Spleen (tissue), 7 donors: ENCODE measurements at regions not wholly inside any gene's neighbourhood (a gene's known extent, or its start where the extent isn't known, plus 50 kb on each side); places are given as distances from the start of the nearest gene placed in this dataset.
"Not testable (repeated sequence)": the region's sequence is repeated elsewhere in the genome, so short reads cannot be mapped to it uniquely, and the experiment has no call there.

Experiments used
- CTCF ChIP-seq, 11 experiments: fragments of 200-600 bp in 7 of 11; fragments of 450-650 bp in 4 of 11; sonication (generic) in 4 of 11; IDR thresholded peaks in 8 of 11; conservative IDR thresholded peaks in 3 of 11; 1 replicate in 7 of 11; 2 replicates in 4 of 11; pipeline versions ENCODE4 v1.4.0 to v1.8.0; 2016 to 2021; ENCODE audit warnings: antibody characterized with exemption in 11 of 11, inconsistent platforms in 4 of 11, mild to moderate bottlenecking in 1 of 11
- POLR2AphosphoS5 ChIP-seq, 3 donors: sonication (generic); formaldehyde crosslinking; IDR thresholded peaks; one replicate each; pipeline ENCODE4 v1.5.1; 2017; ENCODE audit warnings: antibody characterized with exemption in 3 of 3
- donor health status: DM: no; HTN: no; CAD: no; lungs with moderate emphysema.
- donor health status: DM: no; HTN: no; CAD: no.
- donor health status: DM: no; HTN: no; CAD: no.

DNA sequence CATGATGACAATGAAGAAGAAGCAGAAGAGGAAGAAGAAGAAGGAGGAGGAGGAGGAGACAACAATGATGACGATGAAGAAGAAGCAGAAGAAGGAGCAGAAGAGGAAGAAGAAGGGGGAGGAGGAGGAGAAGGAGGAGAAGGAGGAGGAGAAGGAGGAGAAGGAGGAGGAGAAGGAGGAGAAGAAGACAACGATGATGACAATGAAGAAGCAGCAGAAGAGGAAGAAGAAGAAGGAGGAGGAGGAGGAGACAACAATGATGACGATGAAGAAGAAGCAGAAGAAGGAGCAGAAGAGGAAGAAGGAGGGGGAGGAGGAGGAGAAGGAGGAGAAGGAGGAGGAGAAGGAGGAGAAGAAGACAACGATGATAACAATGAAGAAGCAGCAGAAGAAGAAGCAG lies 451.9 kb upstream of the ZNF507 start:
- not testable (repeated sequence) for TF ChIP-seq CTCF (IDR thresholded peaks at IDR 0.05 in 8 of 11, conservative IDR thresholded peaks at IDR 0.05 in 3 of 11); POLR2AphosphoS5 (IDR thresholded peaks at IDR 0.05)
